D721Med (cell line): ENCODE measurements at regions not wholly inside any gene's neighbourhood (a gene's known extent, or its start where the extent isn't known, plus 50 kb on each side); places are given as distances from the start of the nearest gene placed in this dataset.
A peak's percentile ranks its signal among the peaks of the same experiment; 100 is the strongest.

ENCODE experiments used
- DNase-seq: peaks from one replicate; pipeline ENCODE4 v3.0.0; 2011; ENCODE audit warnings: low spot score; ENCODE audit not compliant: insufficient read length
- FAIRE-seq: peaks from 2 replicates; lab custom pipeline; 2011; peaks lifted over from hg19 to GRCh38; lab: Jason Lieb, UNC
- TF ChIP-seq, protein P1 (sequence below): IDR thresholded peaks from 2 replicates; pipeline ENCODE4 v1.5.1; 2012; ENCODE audit warnings: mild to moderate bottlenecking, control low read depth; ENCODE audit not compliant: insufficient read depth; ENCODE audit errors: missing control alignments

DNA sequence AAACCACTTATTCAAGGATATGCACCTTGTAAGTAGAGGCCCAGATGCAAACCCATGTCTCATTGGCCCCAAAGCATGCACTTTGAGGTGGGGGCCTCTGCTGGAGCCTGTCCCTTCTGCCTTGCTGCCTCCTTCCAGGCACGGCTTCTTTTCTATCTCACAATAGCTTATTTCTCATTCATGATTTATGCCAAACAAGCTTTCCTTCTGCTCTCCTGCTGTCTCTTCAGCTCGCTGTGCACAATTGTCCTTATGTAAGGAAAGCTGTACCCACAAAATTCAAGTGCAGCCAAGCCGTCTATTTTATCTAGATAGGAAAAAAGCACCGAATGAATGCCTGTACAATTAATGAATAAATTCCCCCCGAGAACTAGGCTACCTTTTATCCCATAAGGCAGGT, 124.8 kb upstream of the PACRGL start:
- FAIRE-seq: no peak
- no peak for DNase-seq
- TF ChIP-seq, protein P1, sequence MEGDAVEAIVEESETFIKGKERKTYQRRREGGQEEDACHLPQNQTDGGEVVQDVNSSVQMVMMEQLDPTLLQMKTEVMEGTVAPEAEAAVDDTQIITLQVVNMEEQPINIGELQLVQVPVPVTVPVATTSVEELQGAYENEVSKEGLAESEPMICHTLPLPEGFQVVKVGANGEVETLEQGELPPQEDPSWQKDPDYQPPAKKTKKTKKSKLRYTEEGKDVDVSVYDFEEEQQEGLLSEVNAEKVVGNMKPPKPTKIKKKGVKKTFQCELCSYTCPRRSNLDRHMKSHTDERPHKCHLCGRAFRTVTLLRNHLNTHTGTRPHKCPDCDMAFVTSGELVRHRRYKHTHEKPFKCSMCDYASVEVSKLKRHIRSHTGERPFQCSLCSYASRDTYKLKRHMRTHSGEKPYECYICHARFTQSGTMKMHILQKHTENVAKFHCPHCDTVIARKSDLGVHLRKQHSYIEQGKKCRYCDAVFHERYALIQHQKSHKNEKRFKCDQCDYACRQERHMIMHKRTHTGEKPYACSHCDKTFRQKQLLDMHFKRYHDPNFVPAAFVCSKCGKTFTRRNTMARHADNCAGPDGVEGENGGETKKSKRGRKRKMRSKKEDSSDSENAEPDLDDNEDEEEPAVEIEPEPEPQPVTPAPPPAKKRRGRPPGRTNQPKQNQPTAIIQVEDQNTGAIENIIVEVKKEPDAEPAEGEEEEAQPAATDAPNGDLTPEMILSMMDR: no peak

GRCh38 chr4:20576861-20577260, 123.4 kb upstream of the PACRGL start:
- TF ChIP-seq, protein P1: no peak
- DNase-seq: no peak
- FAIRE-seq: no peak

DNA sequence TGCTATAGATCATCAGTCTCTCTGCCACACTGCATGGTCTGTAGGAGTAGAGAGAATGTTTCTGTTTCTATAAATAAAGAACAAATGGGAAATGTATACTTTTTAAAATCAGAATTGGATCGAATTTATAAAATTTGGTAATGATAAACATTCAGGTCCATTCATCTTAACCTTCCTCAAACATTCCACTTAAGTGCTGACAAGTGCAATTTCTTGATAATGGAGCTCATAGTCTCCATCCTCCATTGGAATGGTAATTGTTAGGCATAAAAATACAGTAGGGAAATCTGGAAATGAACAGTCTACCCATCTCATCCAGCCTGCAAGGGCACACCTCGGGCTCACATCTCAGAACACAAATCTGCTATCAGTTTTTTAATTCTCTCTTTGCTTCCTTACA, 122.6 kb upstream of the PACRGL start:
- no peak for DNase-seq
- TF ChIP-seq, protein P1: no peak
- FAIRE-seq: no peak

DNA sequence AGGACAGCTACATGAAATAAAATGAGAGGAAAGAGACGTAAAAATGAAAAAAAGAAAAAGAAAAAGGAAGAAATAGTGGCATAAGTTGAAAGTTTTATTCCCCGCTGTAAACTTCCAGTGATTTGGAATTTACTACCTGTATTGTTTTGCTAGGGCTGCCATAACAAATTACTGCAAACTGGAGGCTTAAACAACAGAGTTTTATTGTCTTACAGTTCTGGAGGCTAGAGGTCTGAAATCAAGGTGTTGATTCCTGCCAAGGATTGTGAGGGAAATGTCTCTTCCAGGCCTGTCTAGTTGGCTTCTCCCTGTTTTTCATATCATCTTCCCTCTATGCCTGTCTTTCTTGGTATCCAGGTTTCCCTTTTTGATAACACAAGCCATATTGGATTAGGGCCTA, 119.4 kb upstream of the PACRGL start:
- DNase-seq: no peak
- TF ChIP-seq, protein P1: no peak
- FAIRE-seq: no peak

DNA sequence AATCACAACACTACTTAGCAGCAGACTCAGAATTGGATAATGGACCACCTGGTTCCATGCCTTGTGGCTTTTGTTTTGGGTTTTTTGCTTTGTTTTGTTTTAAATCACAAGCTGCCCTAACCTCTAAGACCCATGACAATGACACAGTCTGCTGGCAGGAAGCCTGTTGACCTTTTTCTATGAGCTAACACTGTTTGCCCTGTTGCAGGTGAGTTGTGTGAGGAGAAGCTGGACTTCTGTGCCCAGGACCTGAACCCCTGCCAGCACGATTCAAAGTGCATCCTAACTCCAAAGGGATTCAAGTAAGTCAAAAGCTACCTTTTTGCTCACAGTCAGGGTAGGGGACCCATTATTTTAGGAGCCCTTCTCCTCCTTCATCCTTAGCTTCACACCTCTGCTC, 110.8 kb upstream of the PACRGL start:
- TF ChIP-seq, protein P1: no peak
- DNase-seq (no peak), FAIRE-seq (no peak)

DNA sequence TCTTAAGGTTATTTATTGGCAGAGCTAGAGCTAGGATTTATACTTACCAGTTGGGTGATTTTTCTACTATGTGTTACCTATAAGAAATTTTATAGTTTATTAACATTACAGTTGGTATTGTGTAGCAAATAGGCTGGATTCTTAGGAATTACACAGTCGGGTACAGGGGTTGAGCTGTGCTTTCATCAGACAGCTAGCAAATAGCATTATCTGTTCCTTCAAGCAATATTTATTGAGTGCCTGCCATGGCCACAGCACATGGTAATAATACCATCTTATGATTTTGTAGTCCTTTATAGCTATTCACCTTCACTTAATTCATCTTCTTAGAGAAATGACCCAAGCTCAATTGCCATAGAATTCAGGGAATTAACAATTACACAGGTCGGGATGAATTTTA, 109.4 kb upstream of the PACRGL start:
- FAIRE-seq: peak; percentile 69
- TF ChIP-seq, protein P1: no peak

DNA sequence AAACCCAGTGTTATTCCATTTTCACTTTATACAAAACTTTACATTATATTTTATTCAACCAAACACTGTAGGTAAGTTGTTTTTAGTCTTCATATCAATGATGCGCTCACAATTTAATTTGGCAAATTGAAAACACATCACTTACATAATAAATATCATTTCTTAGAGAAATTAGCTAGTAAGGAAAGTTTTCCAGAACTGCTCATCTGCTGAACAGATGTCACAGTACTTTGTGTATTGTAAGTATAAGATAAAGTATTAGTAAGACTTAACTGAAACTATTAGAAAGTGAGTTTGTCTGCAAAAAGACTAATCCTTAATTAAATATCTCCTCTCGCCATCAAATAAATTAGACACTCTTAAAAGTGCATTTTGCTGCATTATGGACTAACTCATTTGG, 108.7 kb upstream of the PACRGL start:
- no peak for FAIRE-seq
- TF ChIP-seq, protein P1: no peak
- no peak for DNase-seq

More for the DNA sequence above, 109.4 kb upstream of the PACRGL start:
- DNase-seq: no peak
